K562 (cell line): ENCODE measurements at regions not wholly inside any gene's neighbourhood (a gene's known extent, or its start where the extent isn't known, plus 50 kb on each side); places are given as distances from the start of the nearest gene placed in this dataset.

ENCODE experiments used
- ATAC-seq: fragments of 200-7000 bp; cut with Tn5 transposase; 3 replicates; pipeline ENCODE4 v1.9.1; 2020; ENCODE audit warnings: moderate library complexity
- BruUV-seq: library from RNA; stranded (reverse); fragments of 400-500 nt; replicated peaks from 2 replicates; lab custom pipeline; 2021; lab: Mats Ljungman, UMichigan
- CTCF ChIA-PET: fragments of 300-600 bp; formaldehyde crosslinking; extraction: SDS; loops from one replicate; lab custom pipeline; 2021; ENCODE audit warnings: low intra/inter-chr PET ratio; lab: Yijun Ruan, JAX
- POLR2A ChIA-PET: fragments of 300-600, 350-650 bp; sonication (Branson Sonifier 250); formaldehyde crosslinking; extraction: SDS; loops from one replicate; lab custom pipeline; 2021; ENCODE audit warnings: antibody characterized with exemption, inconsistent platforms; lab: Yijun Ruan, JAX
- DNase-seq, 4 experiments: peaks; one replicate each; pipeline versions ENCODE4 v3.0.0 to v3.0.0-alpha.2; 2011 to 2018; ENCODE audit warnings: low spot score in 3 of 4, mixed read lengths in 3 of 4; ENCODE audit errors: extremely low read depth in 1 of 4
- FAIRE-seq: peaks from 2 replicates; lab custom pipeline; 2011; peaks lifted over from hg19 to GRCh38; lab: Jason Lieb, UNC
- H2AFZ ChIP-seq: 2 replicates; pipeline ENCODE4 v1.6.0; 2011; ENCODE audit warnings: low read depth, low read length, control low read depth, inconsistent platforms
- H3K27ac ChIP-seq: fragments of 200-600 bp; 3 replicates; pipeline ENCODE4 v1.8.0; 2011; ENCODE audit warnings: low read depth, mild to moderate bottlenecking, control low read depth, inconsistent platforms, low read length, moderate library complexity, mixed read lengths; ENCODE audit errors: extremely low read depth
- H3K27me3 ChIP-seq, 2 experiments: fragments of 300-600 bp in 1 of 2; 2 replicates in 1 of 2; 3 replicates in 1 of 2; pipeline versions ENCODE4 v1.6.0 to v1.8.0; 2011; ENCODE audit warnings: inconsistent platforms in 2 of 2, low read length in 2 of 2, mild to moderate bottlenecking in 1 of 2, mixed read lengths in 1 of 2, moderate library complexity in 1 of 2; ENCODE audit not compliant: control insufficient read depth in 2 of 2, insufficient read depth in 2 of 2
- H3K36me3 ChIP-seq: fragments of 300-600 bp; 3 replicates; pipeline ENCODE4 v1.8.0; 2011; ENCODE audit warnings: mild to moderate bottlenecking, low read length, inconsistent platforms; ENCODE audit not compliant: control insufficient read depth, insufficient read depth
- H3K4me1 ChIP-seq, 2 experiments: fragments of 200-600 bp in 1 of 2; replicated peaks in 1 of 2; 2 replicates in 1 of 2; 3 replicates in 1 of 2; pipeline versions ENCODE4 v1.5.1 to v1.8.0; 2011; ENCODE audit warnings: inconsistent platforms in 2 of 2, low read length in 2 of 2, mild to moderate bottlenecking in 1 of 2, mixed read lengths in 1 of 2, moderate library complexity in 1 of 2; ENCODE audit not compliant: control insufficient read depth in 2 of 2, insufficient read depth in 2 of 2
- H3K4me2 ChIP-seq: 2 replicates; pipeline ENCODE4 v1.6.1; 2011; ENCODE audit warnings: low read length, control low read depth, inconsistent platforms, mixed read lengths; ENCODE audit not compliant: insufficient read depth
- H3K4me3 ChIP-seq: fragments of 200-600 bp; sonication (generic), shearing (Covaris generic); 2 replicates; pipeline ENCODE4 v1.5.1; 2016; ENCODE audit warnings: control low read depth, inconsistent platforms
- H3K79me2 ChIP-seq: fragments of 200-600 bp; 3 replicates; pipeline ENCODE4 v1.8.0; 2011; ENCODE audit warnings: low read length, inconsistent platforms; ENCODE audit not compliant: control insufficient read depth, insufficient read depth
- H3K9ac ChIP-seq, 2 experiments: 2 replicates each; pipeline versions ENCODE4 v1.6.0 to v1.6.1; 2011; ENCODE audit warnings: low read depth in 2 of 2, low read length in 2 of 2, control low read depth in 1 of 2, inconsistent platforms in 1 of 2, mild to moderate bottlenecking in 1 of 2, mixed read lengths in 1 of 2; ENCODE audit not compliant: insufficient read depth in 1 of 2
- H3K9me1 ChIP-seq: one replicate; pipeline ENCODE4 v1.6.0; 2011; ENCODE audit warnings: inconsistent platforms, mild to moderate bottlenecking, low read length, moderate library complexity; ENCODE audit not compliant: control insufficient read depth, insufficient read depth
- H3K9me3 ChIP-seq: replicated peaks from 2 replicates; pipeline ENCODE4 v1.5.1; 2011; ENCODE audit warnings: low read depth, low read length, inconsistent platforms; ENCODE audit not compliant: control insufficient read depth, insufficient read depth
- H4K20me1 ChIP-seq: replicated peaks from 2 replicates; pipeline ENCODE4 v1.6.1; 2011; ENCODE audit warnings: low read length, inconsistent platforms, mixed read lengths; ENCODE audit not compliant: control insufficient read depth, insufficient read depth
- CREB3L1 ChIP-seq: fragments of 450-650 bp; IDR thresholded peaks from 2 replicates; pipeline ENCODE4 v1.6.1; 2014; ENCODE audit warnings: low read depth, mild to moderate bottlenecking, moderate library complexity, borderline replicate concordance
- HDAC8 ChIP-seq: fragments of 450-650 bp; IDR thresholded peaks from 2 replicates; pipeline ENCODE4 v1.6.1; 2016; ENCODE audit warnings: mild to moderate bottlenecking, missing genetic modification characterization, moderate library complexity, missing compliant biosample characterization
- KDM5B ChIP-seq: fragments of 200-600 bp; sonication (generic); IDR thresholded peaks from 2 replicates; pipeline ENCODE4 v1.6.1; 2012; ENCODE audit warnings: low read depth, mild to moderate bottlenecking, moderate library complexity, low read length, control low read depth, inconsistent platforms; ENCODE audit not compliant: insufficient replicate concordance
- KLF1 ChIP-seq: fragments of 450-650 bp; IDR thresholded peaks from 2 replicates; pipeline ENCODE4 v1.6.1; 2016; ENCODE audit warnings: missing genetic modification characterization, missing compliant biosample characterization
- PHB ChIP-seq: fragments of 250-450 bp; sonication (Bioruptor Pico); IDR thresholded peaks from 2 replicates; pipeline ENCODE4 v1.5.0; 2021
- PHB2 ChIP-seq: fragments of 450-650 bp; IDR thresholded peaks from 2 replicates; pipeline ENCODE4 v1.6.1; 2017; ENCODE audit warnings: low read depth
- SETDB1 ChIP-seq: IDR thresholded peaks from one replicate; pipeline ENCODE4 v1.6.1; 2012; ENCODE audit warnings: low read length, control low read depth, inconsistent platforms
- SMARCA4 ChIP-seq: fragments of 450-650 bp; IDR thresholded peaks from 2 replicates; pipeline ENCODE4 v1.6.1; 2016
- SNRNP70 ChIP-seq: fragments of 200-400 bp; formaldehyde crosslinking; optimal IDR thresholded peaks from 2 replicates; pipeline ENCODE3; 2017; ENCODE audit warnings: low read depth, low read length
- STAG1 ChIP-seq: sonication (generic); formaldehyde crosslinking; IDR thresholded peaks from 2 replicates; pipeline ENCODE4 v1.5.0; 2020; ENCODE audit warnings: missing genetic modification reagents, borderline replicate concordance
- YY1 ChIP-seq, 3 experiments: IDR thresholded peaks; 2 replicates each; pipeline ENCODE4 v1.6.1; 2011; ENCODE audit warnings: low read length in 2 of 3, mild to moderate bottlenecking in 2 of 3, moderate library complexity in 2 of 3, borderline replicate concordance in 1 of 3, control low read depth in 1 of 3, low read depth in 1 of 3; ENCODE audit not compliant: insufficient read depth in 3 of 3, insufficient replicate concordance in 2 of 3, control insufficient read depth in 1 of 3, insufficient read length in 1 of 3; ENCODE audit errors: extremely low read depth in 1 of 3
- ZNF134 ChIP-seq: fragments of 250-450 bp; sonication (Bioruptor Pico); conservative IDR thresholded peaks from 2 replicates; pipeline ENCODE4 v1.4.0; 2020
- ZSCAN29 ChIP-seq: fragments of 450-650 bp; IDR thresholded peaks from 2 replicates; pipeline ENCODE4 v1.6.1; 2017
- WGBS: fragments of 100-300 bp; shearing (Covaris generic); methylation state at CpG from one replicate; pipeline ENCODE4 v1.1.6; 2016; ENCODE audit warnings: low coverage, mixed read lengths; ENCODE audit not compliant: insufficient coverage; ENCODE audit errors: missing lambda C conversion rate; 5-methylcytosine and 5-hydroxymethylcytosine counted together
- in situ Hi-C: fragments of 300-500 bp; cut with MboI; formaldehyde crosslinking; loops from 4 replicates; pipeline ENCODE4 v1.15.0; 2018; ENCODE audit warnings: inconsistent platforms, mixed read lengths
- intact Hi-C: fragments of 100-400 bp; cut with micrococcal nuclease; formaldehyde crosslinking; loops from 2 replicates; pipeline ENCODE4 v1.14.2; 2022
- TF ChIP-seq, protein P1 (sequence below): fragments of 450-650 bp; IDR thresholded peaks from 2 replicates; pipeline ENCODE4 v1.6.1; 2016; ENCODE audit warnings: borderline replicate concordance
- TF ChIP-seq, protein P2 (sequence below): sonication (generic); IDR thresholded peaks from 2 replicates; pipeline ENCODE4 v1.6.1; 2016

GRCh38 chr21:35617491-35617890 is 442.8 kb downstream of the SETD4 start:
- 3% methylated on average over 3 of the region's 3 CpGs for WGBS
- Histone ChIP-seq H3K4me3 (no peak overlapping the region), H3K9ac (no peak overlapping the region), H3K27me3 (no peaks in the 10 kb centered on the region; a peak in 1 of 5 replicates), H3K4me2 (no peak overlapping the region), H3K9me1 (no peaks in the 10 kb centered on the region), H4K20me1 (no peaks in the 10 kb centered on the region), H3K9me3 (no peaks in the 10 kb centered on the region), H3K36me3 (no peaks in the 10 kb centered on the region), H3K27ac (no peak overlapping the region), H3K79me2 (no peaks in the 10 kb centered on the region), H2AFZ (no peak overlapping the region), H3K4me1 (peaks cover 0 to 11% of the 10 kb centered on the region in 2 experiments; a peak in 3 of 5 replicates)
- CTCF ChIA-PET = interaction anchor here (0.7 kb wide), 1 partner anchor 106 kb away, joined by 3 read pairs; no protein-coding TSS in a partner anchor
- FAIRE-seq (no peak), ATAC-seq (no peak), DNase-seq (no peak)
- no TSS peak for BruUV-seq
- in situ Hi-C loops (no loop called here), intact Hi-C loops (no loop called here)
- POLR2A ChIA-PET = interaction anchor here (1.2 to 1.4 kb wide), 2 partner anchors 14 to 89 kb away, joined by 3 read pairs; no protein-coding TSS in a partner anchor
- no peak for TF ChIP-seq CREB3L1
- TF ChIP-seq KLF1 (tag) = no peak
- TF ChIP-seq, protein P1, sequence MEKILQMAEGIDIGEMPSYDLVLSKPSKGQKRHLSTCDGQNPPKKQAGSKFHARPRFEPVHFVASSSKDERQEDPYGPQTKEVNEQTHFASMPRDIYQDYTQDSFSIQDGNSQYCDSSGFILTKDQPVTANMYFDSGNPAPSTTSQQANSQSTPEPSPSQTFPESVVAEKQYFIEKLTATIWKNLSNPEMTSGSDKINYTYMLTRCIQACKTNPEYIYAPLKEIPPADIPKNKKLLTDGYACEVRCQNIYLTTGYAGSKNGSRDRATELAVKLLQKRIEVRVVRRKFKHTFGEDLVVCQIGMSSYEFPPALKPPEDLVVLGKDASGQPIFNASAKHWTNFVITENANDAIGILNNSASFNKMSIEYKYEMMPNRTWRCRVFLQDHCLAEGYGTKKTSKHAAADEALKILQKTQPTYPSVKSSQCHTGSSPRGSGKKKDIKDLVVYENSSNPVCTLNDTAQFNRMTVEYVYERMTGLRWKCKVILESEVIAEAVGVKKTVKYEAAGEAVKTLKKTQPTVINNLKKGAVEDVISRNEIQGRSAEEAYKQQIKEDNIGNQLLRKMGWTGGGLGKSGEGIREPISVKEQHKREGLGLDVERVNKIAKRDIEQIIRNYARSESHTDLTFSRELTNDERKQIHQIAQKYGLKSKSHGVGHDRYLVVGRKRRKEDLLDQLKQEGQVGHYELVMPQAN = no peak
- no peak for TF ChIP-seq PHB (CRISPR knock-in tag)
- no peak for TF ChIP-seq SNRNP70
- no peak for TF ChIP-seq HDAC8 (tag)
- TF ChIP-seq YY1 (IDR thresholded peaks at IDR 0.05; ENCODE audit: borderline replicate concordance in 1 of 3, control insufficient read depth in 1 of 3, extremely low read depth in 1 of 3, insufficient read depth in 3 of 3, insufficient read length in 1 of 3, insufficient replicate concordance in 2 of 3, low read depth in 1 of 3, low read length in 2 of 3) = no peak
- no peak for TF ChIP-seq ZSCAN29
- TF ChIP-seq STAG1 (CRISPR knock-in tag) = no peak
- no peak for TF ChIP-seq KDM5B
- no peak for TF ChIP-seq PHB2
- TF ChIP-seq, protein P2, sequence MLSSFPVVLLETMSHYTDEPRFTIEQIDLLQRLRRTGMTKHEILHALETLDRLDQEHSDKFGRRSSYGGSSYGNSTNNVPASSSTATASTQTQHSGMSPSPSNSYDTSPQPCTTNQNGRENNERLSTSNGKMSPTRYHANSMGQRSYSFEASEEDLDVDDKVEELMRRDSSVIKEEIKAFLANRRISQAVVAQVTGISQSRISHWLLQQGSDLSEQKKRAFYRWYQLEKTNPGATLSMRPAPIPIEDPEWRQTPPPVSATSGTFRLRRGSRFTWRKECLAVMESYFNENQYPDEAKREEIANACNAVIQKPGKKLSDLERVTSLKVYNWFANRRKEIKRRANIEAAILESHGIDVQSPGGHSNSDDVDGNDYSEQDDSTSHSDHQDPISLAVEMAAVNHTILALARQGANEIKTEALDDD = no peak
- TF ChIP-seq ZNF134 (CRISPR knock-in tag) = no peak
- TF ChIP-seq SETDB1 = no peak
- no peak for TF ChIP-seq SMARCA4
